ENCODE measurements at regions not wholly inside any gene's neighbourhood (a gene's known extent, or its start where the extent isn't known, plus 50 kb on each side); places are given as distances from the start of the nearest gene placed in this dataset.

- WGBS, 2 donors, result 69 to 75% methylated on average over 2 of the region's 2 CpGs
- Histone ChIP-seq H3K4me1 (no peaks in the 10 kb centered on the region), H3K4me3 (no peak overlapping the region), H3K27ac (no peak overlapping the region), H3K9me3 (no peaks in the 10 kb centered on the region), H3K27me3 (no peaks in the 10 kb centered on the region), H3K36me3 (no peaks in the 10 kb centered on the region)
- ATAC-seq (ENCODE audit: low FRiP score in 2 of 2) (no peak), DNase-seq (no peak)
- TF ChIP-seq, protein P1, sequence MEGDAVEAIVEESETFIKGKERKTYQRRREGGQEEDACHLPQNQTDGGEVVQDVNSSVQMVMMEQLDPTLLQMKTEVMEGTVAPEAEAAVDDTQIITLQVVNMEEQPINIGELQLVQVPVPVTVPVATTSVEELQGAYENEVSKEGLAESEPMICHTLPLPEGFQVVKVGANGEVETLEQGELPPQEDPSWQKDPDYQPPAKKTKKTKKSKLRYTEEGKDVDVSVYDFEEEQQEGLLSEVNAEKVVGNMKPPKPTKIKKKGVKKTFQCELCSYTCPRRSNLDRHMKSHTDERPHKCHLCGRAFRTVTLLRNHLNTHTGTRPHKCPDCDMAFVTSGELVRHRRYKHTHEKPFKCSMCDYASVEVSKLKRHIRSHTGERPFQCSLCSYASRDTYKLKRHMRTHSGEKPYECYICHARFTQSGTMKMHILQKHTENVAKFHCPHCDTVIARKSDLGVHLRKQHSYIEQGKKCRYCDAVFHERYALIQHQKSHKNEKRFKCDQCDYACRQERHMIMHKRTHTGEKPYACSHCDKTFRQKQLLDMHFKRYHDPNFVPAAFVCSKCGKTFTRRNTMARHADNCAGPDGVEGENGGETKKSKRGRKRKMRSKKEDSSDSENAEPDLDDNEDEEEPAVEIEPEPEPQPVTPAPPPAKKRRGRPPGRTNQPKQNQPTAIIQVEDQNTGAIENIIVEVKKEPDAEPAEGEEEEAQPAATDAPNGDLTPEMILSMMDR (IDR thresholded peaks at IDR 0.05), result no peak
- TF ChIP-seq EP300 (IDR thresholded peaks at IDR 0.05) (no peak), POLR2AphosphoS5 (IDR thresholded peaks at IDR 0.05) (no peak), POLR2A (IDR thresholded peaks at IDR 0.05) (no peak)
These were observed 549.0 kb upstream of the NUDT12 start for GRCh38 chr5:104111632-104112031.

- DNase-seq (no peak), ATAC-seq (ENCODE audit: low FRiP score in 2 of 2) (no peak)
- TF ChIP-seq, protein P1 (IDR thresholded peaks at IDR 0.05), result no peak
- TF ChIP-seq POLR2A (IDR thresholded peaks at IDR 0.05) (no peak), EP300 (IDR thresholded peaks at IDR 0.05) (no peak), POLR2AphosphoS5 (IDR thresholded peaks at IDR 0.05) (no peak)
- Histone ChIP-seq H3K27me3 (no peaks in the 10 kb centered on the region), H3K4me1 (no peaks in the 10 kb centered on the region), H3K4me3 (no peak overlapping the region), H3K9me3 (no peaks in the 10 kb centered on the region), H3K27ac (no peak overlapping the region), H3K36me3 (no peaks in the 10 kb centered on the region)
- 85 to 94% methylated on average over 5 of the region's 5 CpGs for WGBS, 2 donors
These were observed 533.9 kb upstream of the NUDT12 start for GRCh38 chr5:104096451-104096850.

GRCh38 chr5:104095527-104095926, 532.9 kb upstream of the NUDT12 start:
- no peak for TF ChIP-seq POLR2A (IDR thresholded peaks at IDR 0.05)
- TF ChIP-seq POLR2AphosphoS5 (IDR thresholded peaks at IDR 0.05), result no peak
- no peak for TF ChIP-seq EP300 (IDR thresholded peaks at IDR 0.05)
- TF ChIP-seq, protein P1 (IDR thresholded peaks at IDR 0.05), result no peak

DNA sequence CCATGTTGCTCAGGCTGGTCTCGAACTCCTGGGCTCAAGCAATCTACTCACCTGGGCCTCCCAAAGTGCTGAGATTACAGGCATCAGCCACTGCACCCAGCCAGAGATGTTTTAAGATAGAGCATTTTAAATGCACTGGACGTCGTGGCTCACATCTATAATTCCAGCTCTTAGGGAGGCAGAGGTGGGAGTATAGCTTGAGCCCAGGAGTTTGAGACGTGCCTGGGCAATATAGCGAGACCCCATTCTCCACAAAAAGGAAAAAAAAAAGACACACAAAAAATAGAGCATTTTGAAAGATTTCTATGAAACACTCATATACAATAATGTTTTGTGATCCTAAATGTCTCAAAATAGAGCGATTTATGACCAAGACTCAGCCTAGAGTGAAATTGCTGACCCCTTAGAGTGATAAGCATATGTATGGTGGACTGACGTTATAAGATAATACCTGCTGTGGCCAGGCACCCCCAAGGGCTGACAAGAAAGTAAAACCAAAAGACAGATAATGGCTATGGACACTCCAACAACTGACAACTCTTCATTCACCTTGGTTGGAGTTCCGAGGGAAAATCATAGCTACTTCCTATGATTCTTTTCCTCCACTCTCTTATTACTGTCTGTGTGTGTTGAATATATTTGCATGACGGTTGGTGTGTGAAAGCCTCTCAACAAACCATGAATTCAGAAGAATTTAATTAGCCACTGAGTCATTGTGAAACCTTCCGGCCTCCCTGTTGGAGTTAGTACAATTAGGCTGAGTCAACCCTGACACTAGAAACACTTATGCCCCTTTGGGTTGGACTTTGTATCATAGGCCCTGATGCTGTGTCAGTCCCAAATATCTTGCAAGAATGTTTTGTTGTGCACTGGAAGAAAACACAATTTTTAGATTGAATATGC, 526.5 kb upstream of the NUDT12 start:
- TF ChIP-seq POLR2AphosphoS5 (IDR thresholded peaks at IDR 0.05) (no peak), EP300 (IDR thresholded peaks at IDR 0.05) (no peak), POLR2A (IDR thresholded peaks at IDR 0.05) (no peak)
- TF ChIP-seq, protein P1 (IDR thresholded peaks at IDR 0.05), result no peak
- ATAC-seq (ENCODE audit: low FRiP score in 2 of 2) (no peak), DNase-seq (no peak)
- H3K27me3 ChIP-seq, result no peaks in the 10 kb centered on the region
- H3K9me3 ChIP-seq, result peaks cover 0 to 4% (median 0%) of the 10 kb centered on the region in 4 donors
- WGBS, 2 donors, result 83 to 86% methylated on average over 10 of the region's 10 CpGs
- H3K36me3 ChIP-seq, result no peaks in the 10 kb centered on the region
- no peak overlapping the region for H3K27ac ChIP-seq
- H3K4me3 ChIP-seq, result no peak overlapping the region
- H3K4me1 ChIP-seq, result no peaks in the 10 kb centered on the region

More at GRCh38 chr5:104095527-104095926, 532.9 kb upstream of the NUDT12 start:
- no peak for DNase-seq
- no peaks in the 10 kb centered on the region for H3K27me3 ChIP-seq
- H3K36me3 ChIP-seq, result no peaks in the 10 kb centered on the region
- H3K9me3 ChIP-seq, result no peaks in the 10 kb centered on the region
- no peaks in the 10 kb centered on the region for H3K4me1 ChIP-seq
- H3K27ac ChIP-seq, result no peak overlapping the region
- no peak overlapping the region for H3K4me3 ChIP-seq
- no peak for ATAC-seq (ENCODE audit: low FRiP score in 2 of 2)
- WGBS, 2 donors, result 70% methylated on average over 2 of the region's 2 CpGs; no CpG with 5 or more reads in 1 of the 2 donors
